HepG2 (cell line): ENCODE measurements at regions not wholly inside any gene's neighbourhood (a gene's known extent, or its start where the extent isn't known, plus 50 kb on each side); places are given as distances from the start of the nearest gene placed in this dataset.

Source experiments
- ATAC-seq: fragments of 200-7000 bp; cut with Tn5 transposase; 3 replicates; pipeline ENCODE4 v1.9.1; 2020; ENCODE audit warnings: mild to moderate bottlenecking, moderate library complexity
- BruUV-seq: library from RNA; stranded (reverse); fragments of 400-500 nt; replicated peaks from 2 replicates; lab custom pipeline; 2021; lab: Mats Ljungman, UMichigan
- CTCF ChIA-PET: fragments of 300-600 bp; formaldehyde crosslinking; extraction: SDS; loops from one replicate; lab custom pipeline; 2021; ENCODE audit warnings: low total read pairs, inconsistent platforms, low intra/inter-chr PET ratio; lab: Yijun Ruan, JAX
- POLR2A ChIA-PET: fragments of 350-600 bp; sonication (Branson Sonifier 250); formaldehyde crosslinking; loops from one replicate; lab custom pipeline; 2020; ENCODE audit warnings: antibody characterized with exemption, inconsistent platforms; lab: Yijun Ruan, JAX
- DNase-seq: peaks from one replicate; pipeline ENCODE4 v3.0.0-alpha.2; 2015; ENCODE audit warnings: low spot score
- FAIRE-seq: peaks from 3 replicates; lab custom pipeline; 2011; peaks lifted over from hg19 to GRCh38; lab: Jason Lieb, UNC
- H2AFZ ChIP-seq: one replicate; pipeline ENCODE4 v1.6.1; 2011; ENCODE audit warnings: low read length, inconsistent platforms
- H3K27ac ChIP-seq: fragments of 300-600 bp; 3 replicates; pipeline ENCODE4 v1.8.0; 2011; ENCODE audit warnings: mixed run types, mild to moderate bottlenecking, mixed read lengths, low read length, inconsistent platforms; ENCODE audit not compliant: insufficient read depth; ENCODE audit errors: extremely low read length
- H3K27me3 ChIP-seq, 2 experiments: fragments of 200-600 bp in 1 of 2; 2 replicates in 1 of 2; 3 replicates in 1 of 2; pipeline versions ENCODE4 v1.6.0 to v1.8.0; 2011; ENCODE audit warnings: low read length in 2 of 2, mild to moderate bottlenecking in 2 of 2, moderate library complexity in 2 of 2, inconsistent platforms in 1 of 2; ENCODE audit not compliant: insufficient read depth in 2 of 2, control insufficient read depth in 1 of 2
- H3K36me3 ChIP-seq, 2 experiments: fragments of 200-600 bp in 1 of 2; replicated peaks in 1 of 2; 2 replicates in 1 of 2; 3 replicates in 1 of 2; pipeline versions ENCODE4 v1.5.1 to v1.8.0; 2011; ENCODE audit warnings: low read length in 2 of 2, inconsistent platforms in 1 of 2; ENCODE audit not compliant: insufficient read depth in 2 of 2, control insufficient read depth in 1 of 2
- H3K4me1 ChIP-seq: 2 replicates; pipeline ENCODE4 v1.5.1; 2012; ENCODE audit warnings: low read length, inconsistent platforms; ENCODE audit not compliant: insufficient read depth
- H3K4me2 ChIP-seq: 2 replicates; pipeline ENCODE4 v1.6.0; 2011; ENCODE audit warnings: low read depth, low read length, inconsistent platforms
- H3K4me3 ChIP-seq, 3 experiments: fragments of 200-600 bp in 1 of 3; sonication (generic), shearing (Covaris generic) in 1 of 3; replicated peaks in 1 of 3; 2 replicates each; pipeline ENCODE4 v1.5.1; 2011 to 2016; ENCODE audit warnings: low read length in 3 of 3, inconsistent platforms in 2 of 3, low read depth in 2 of 3, mild to moderate bottlenecking in 2 of 3, control low read depth in 1 of 3, mixed read lengths in 1 of 3; ENCODE audit not compliant: insufficient read depth in 1 of 3
- H3K79me2 ChIP-seq: one replicate; pipeline ENCODE4 v1.6.1; 2011; ENCODE audit warnings: low read length, inconsistent platforms; ENCODE audit not compliant: insufficient read depth
- H3K9ac ChIP-seq: 2 replicates; pipeline ENCODE4 v1.6.0; 2011; ENCODE audit warnings: mild to moderate bottlenecking, low read depth, low read length, inconsistent platforms; ENCODE audit not compliant: insufficient read depth
- H3K9me3 ChIP-seq: 2 replicates; pipeline ENCODE4 v1.5.1; 2012; ENCODE audit warnings: mild to moderate bottlenecking, low read length
- H4K20me1 ChIP-seq: 2 replicates; pipeline ENCODE4 v1.6.0; 2011; ENCODE audit warnings: inconsistent platforms, mild to moderate bottlenecking, low read length, moderate library complexity; ENCODE audit not compliant: insufficient read depth
- AKAP8 ChIP-seq: sonication (generic); formaldehyde crosslinking; IDR thresholded peaks from 2 replicates; pipeline ENCODE4 v1.5.1; 2020; ENCODE audit warnings: mild to moderate bottlenecking, missing genetic modification reagents
- ARNT2 ChIP-seq: sonication (generic); formaldehyde crosslinking; IDR thresholded peaks from 2 replicates; pipeline ENCODE4 v1.8.0; 2022; ENCODE audit warnings: mild to moderate bottlenecking, low read depth, missing genetic modification reagents, moderate library complexity
- ATAD3A ChIP-seq: sonication (generic); formaldehyde crosslinking; IDR thresholded peaks from 2 replicates; pipeline ENCODE4 v1.4.0; 2020; ENCODE audit warnings: missing genetic modification reagents
- BCL3 ChIP-seq: sonication (generic); formaldehyde crosslinking; IDR thresholded peaks from 2 replicates; pipeline ENCODE4 v1.5.1; 2020; ENCODE audit warnings: mild to moderate bottlenecking, missing genetic modification reagents, moderate library complexity
- HDAC6 ChIP-seq: fragments of 200-600 bp; sonication (generic); IDR thresholded peaks from 2 replicates; pipeline ENCODE4 v1.7.0; 2017; ENCODE audit warnings: mild to moderate bottlenecking, antibody characterized with exemption, low read length, low read depth
- HIVEP1 ChIP-seq: sonication (generic); formaldehyde crosslinking; IDR thresholded peaks from 2 replicates; pipeline ENCODE4 v1.4.0; 2020; ENCODE audit warnings: mild to moderate bottlenecking, missing genetic modification reagents
- IKZF1 ChIP-seq: fragments of 450-650 bp; IDR thresholded peaks from 2 replicates; pipeline ENCODE4 v1.7.1; 2016
- MAFG ChIP-seq: sonication (generic); formaldehyde crosslinking; IDR thresholded peaks from 2 replicates; pipeline ENCODE4 v1.5.1; 2020; ENCODE audit warnings: mild to moderate bottlenecking, missing genetic modification reagents
- MYC ChIP-seq: sonication (generic); formaldehyde crosslinking; IDR thresholded peaks from 2 replicates; pipeline ENCODE4 v1.9.0; 2021; ENCODE audit warnings: missing genetic modification reagents, borderline replicate concordance
- NFYC ChIP-seq: IDR thresholded peaks from 2 replicates; pipeline ENCODE4 v1.6.1; 2016; ENCODE audit warnings: missing genetic modification reagents, missing compliant biosample characterization
- PBX2 ChIP-seq: IDR thresholded peaks from 2 replicates; pipeline ENCODE4 v1.6.1; 2016; ENCODE audit warnings: control low read depth
- SAFB2 ChIP-seq: sonication (generic); formaldehyde crosslinking; IDR thresholded peaks from 2 replicates; pipeline ENCODE4 v1.5.1; 2020; ENCODE audit warnings: missing genetic modification reagents, low read depth, mild to moderate bottlenecking, borderline replicate concordance
- SMC3 ChIP-seq: IDR thresholded peaks from 2 replicates; pipeline ENCODE4 v1.6.1; 2011; ENCODE audit warnings: low read length, improper control_type of control experiment
- STAG1 ChIP-seq: sonication (generic); formaldehyde crosslinking; IDR thresholded peaks from 2 replicates; pipeline ENCODE4 v1.4.0; 2020; ENCODE audit warnings: missing genetic modification reagents
- TFAP4 ChIP-seq: sonication (generic); IDR thresholded peaks from 2 replicates; pipeline ENCODE4 v1.6.1; 2016; ENCODE audit warnings: low read depth, borderline replicate concordance
- ZC3H13 ChIP-seq: sonication (generic); formaldehyde crosslinking; IDR thresholded peaks from 2 replicates; pipeline ENCODE4 v1.8.1; 2023; ENCODE audit warnings: mild to moderate bottlenecking, missing genetic modification reagents, moderate library complexity
- ZFP62 ChIP-seq: sonication (generic); formaldehyde crosslinking; IDR thresholded peaks from 2 replicates; pipeline ENCODE4 v1.4.0; 2020; ENCODE audit warnings: missing genetic modification reagents
- ZNF205 ChIP-seq: IDR thresholded peaks from 2 replicates; pipeline ENCODE4 v1.6.1; 2018; ENCODE audit warnings: missing biosample characterization, missing genetic modification reagents
- ZNF354B ChIP-seq: sonication (generic); formaldehyde crosslinking; IDR thresholded peaks from 2 replicates; pipeline ENCODE4 v1.8.0; 2022; ENCODE audit warnings: mild to moderate bottlenecking, missing genetic modification reagents
- ZNF367 ChIP-seq: sonication (generic); formaldehyde crosslinking; IDR thresholded peaks from 2 replicates; pipeline ENCODE4 v1.4.0; 2020; ENCODE audit warnings: missing genetic modification reagents, borderline replicate concordance
- ZNF432 ChIP-seq: sonication (generic); formaldehyde crosslinking; IDR thresholded peaks from 2 replicates; pipeline ENCODE4 v1.5.0; 2020; ENCODE audit warnings: missing genetic modification reagents, mild to moderate bottlenecking, borderline replicate concordance
- ZNF530 ChIP-seq: sonication (generic); formaldehyde crosslinking; IDR thresholded peaks from 2 replicates; pipeline ENCODE4 v1.5.0; 2020; ENCODE audit warnings: low read depth, mild to moderate bottlenecking, missing genetic modification reagents
- ZNF746 ChIP-seq: sonication (generic); formaldehyde crosslinking; IDR thresholded peaks from 2 replicates; pipeline ENCODE4 v1.8.0; 2022; ENCODE audit warnings: mild to moderate bottlenecking, missing genetic modification reagents
- WGBS: methylation state at CpG from one replicate; pipeline ENCODE4 v1.1.6; 2017; ENCODE audit warnings: low lambda C conversion rate; 5-methylcytosine and 5-hydroxymethylcytosine counted together
- in situ Hi-C: cut with HindIII; loops from 2 replicates; pipeline ENCODE4 v1.10.0; 2017; ENCODE audit warnings: low pct_unique_long_range_greater_than_20kb; ENCODE audit not compliant: extremely low pct_ligation_motif_present
- intact Hi-C: fragments of 100-400 bp; cut with micrococcal nuclease; formaldehyde crosslinking; loops from one replicate; pipeline ENCODE4 v1.10.0; 2022; ENCODE audit not compliant: unreplicated experiment

- TF ChIP-seq ARNT2: no peak
- TF ChIP-seq HDAC6: no peak
- TF ChIP-seq ZC3H13 (CRISPR knock-in tag): no peak
- TF ChIP-seq IKZF1: no peak
- no peak for TF ChIP-seq TFAP4
These were observed 75.9 kb upstream of the LCLAT1 start (continued) for GRCh38 chr2:30371028-30371689.

GRCh38 chr2:30371772-30372373 is 75.2 kb upstream of the LCLAT1 start:
- no peak for DNase-seq
- no peak overlapping the region for H3K4me3 ChIP-seq
- no TSS peak for BruUV-seq
- no peak overlapping the region for H3K4me2 ChIP-seq
- H3K36me3 ChIP-seq: no peaks in the 10 kb centered on the region
- H3K9me3 ChIP-seq: no peaks in the 10 kb centered on the region
- H3K9ac ChIP-seq: no peak overlapping the region
- POLR2A ChIA-PET: no interaction called here
- no peak overlapping the region for H2AFZ ChIP-seq
- H4K20me1 ChIP-seq: no peaks in the 10 kb centered on the region
- H3K79me2 ChIP-seq: no peaks in the 10 kb centered on the region
- in situ Hi-C loops (no loop called here), intact Hi-C loops (no loop called here)
- FAIRE-seq: no peak
- no peaks in the 10 kb centered on the region for H3K4me1 ChIP-seq
- H3K27ac ChIP-seq: no peak overlapping the region
- WGBS: 6% methylated on average over 6 of the region's 6 CpGs
- CTCF ChIA-PET: no interaction called here
- H3K27me3 ChIP-seq: no peaks in the 10 kb centered on the region; a peak in 1 of 5 replicates
- no peak for ATAC-seq
- no peak for TF ChIP-seq BCL3 (CRISPR knock-in tag)
- no peak for TF ChIP-seq MAFG (CRISPR knock-in tag)
- TF ChIP-seq HIVEP1 (CRISPR knock-in tag): no peak
- no peak for TF ChIP-seq PBX2 (CRISPR knock-in tag)
- TF ChIP-seq ATAD3A (CRISPR knock-in tag): no peak
- TF ChIP-seq NFYC (CRISPR knock-in tag): no peak
- TF ChIP-seq STAG1: no peak
- TF ChIP-seq ZNF354B: no peak
- TF ChIP-seq MYC (CRISPR knock-in tag): no peak
- no peak for TF ChIP-seq ZNF746
- no peak for TF ChIP-seq ZNF205 (CRISPR knock-in tag)
- TF ChIP-seq ZFP62 (CRISPR knock-in tag): no peak
- no peak for TF ChIP-seq ZNF367 (CRISPR knock-in tag)
- no peak for TF ChIP-seq SMC3
- no peak for TF ChIP-seq ZNF432 (CRISPR knock-in tag)
- TF ChIP-seq SAFB2 (CRISPR knock-in tag): no peak
- TF ChIP-seq AKAP8: no peak
- TF ChIP-seq ZNF530 (CRISPR knock-in tag): no peak
